HEK293T (cell line): ENCODE measurements at regions not wholly inside any gene's neighbourhood (a gene's known extent, or its start where the extent isn't known, plus 50 kb on each side); places are given as distances from the start of the nearest gene placed in this dataset.

Experiments
- CTCF ChIA-PET: fragments of 350-600 bp; formaldehyde crosslinking; extraction: SDS; loops from one replicate; lab custom pipeline; 2021; ENCODE audit warnings: antibody characterized with exemption, inconsistent platforms; lab: Yijun Ruan, JAX
- POLR2A ChIA-PET: fragments of 350-600 bp; formaldehyde crosslinking; extraction: SDS; loops from one replicate; lab custom pipeline; 2020; ENCODE audit warnings: antibody characterized with exemption, inconsistent platforms; lab: Yijun Ruan, JAX
- DNase-seq: peaks from one replicate; pipeline ENCODE4 v3.0.0; 2012; ENCODE audit warnings: mixed read lengths; ENCODE audit errors: extremely low spot score
- ARNT ChIP-seq: fragments of 450-650 bp; IDR thresholded peaks from 2 replicates; pipeline ENCODE4 v1.6.1; 2017; ENCODE audit warnings: mild to moderate bottlenecking
- BHLHE40 ChIP-seq: fragments of 450-650 bp; IDR thresholded peaks from 2 replicates; pipeline ENCODE4 v1.6.1; 2016; ENCODE audit warnings: mild to moderate bottlenecking, moderate library complexity, borderline replicate concordance
- CTBP1 ChIP-seq: fragments of 450-650 bp; IDR thresholded peaks from 2 replicates; pipeline ENCODE4 v1.6.1; 2016; ENCODE audit warnings: borderline replicate concordance
- ELF4 ChIP-seq: fragments of 450-650 bp; IDR thresholded peaks from 2 replicates; pipeline ENCODE4 v1.6.1; 2017; ENCODE audit warnings: antibody characterized with exemption
- FOXA1 ChIP-seq: fragments of 450-650 bp; IDR thresholded peaks from 2 replicates; pipeline ENCODE4 v1.6.1; 2016; ENCODE audit warnings: mild to moderate bottlenecking
- FOXK2 ChIP-seq: fragments of 450-650 bp; IDR thresholded peaks from 2 replicates; pipeline ENCODE4 v1.6.1; 2016; ENCODE audit warnings: mild to moderate bottlenecking
- FOXM1 ChIP-seq: fragments of 450-650 bp; IDR thresholded peaks from 2 replicates; pipeline ENCODE4 v1.6.1; 2017; ENCODE audit warnings: mild to moderate bottlenecking, borderline replicate concordance
- HDGF ChIP-seq: fragments of 450-650 bp; IDR thresholded peaks from 2 replicates; pipeline ENCODE4 v1.6.1; 2017; ENCODE audit warnings: antibody characterized with exemption, borderline replicate concordance
- L3MBTL2 ChIP-seq: fragments of 450-650 bp; conservative IDR thresholded peaks from 2 replicates; pipeline ENCODE4 v1.6.1; 2016; ENCODE audit warnings: mild to moderate bottlenecking
- LEF1 ChIP-seq: fragments of 450-650 bp; IDR thresholded peaks from 2 replicates; pipeline ENCODE4 v1.6.1; 2017; ENCODE audit warnings: mild to moderate bottlenecking, borderline replicate concordance
- NFRKB ChIP-seq: fragments of 450-650 bp; IDR thresholded peaks from 2 replicates; pipeline ENCODE4 v1.6.1; 2016; ENCODE audit warnings: mild to moderate bottlenecking, moderate library complexity
- PKNOX1 ChIP-seq: fragments of 450-650 bp; IDR thresholded peaks from 2 replicates; pipeline ENCODE4 v1.6.1; 2016
- SP1 ChIP-seq: fragments of 450-650 bp; IDR thresholded peaks from 2 replicates; pipeline ENCODE4 v1.6.1; 2017
- SUZ12 ChIP-seq: fragments of 450-650 bp; IDR thresholded peaks from 2 replicates; pipeline ENCODE4 v1.6.1; 2016; ENCODE audit warnings: mild to moderate bottlenecking
- TARDBP ChIP-seq: fragments of 450-650 bp; IDR thresholded peaks from 2 replicates; pipeline ENCODE4 v1.6.1; 2016
- ZNF384 ChIP-seq: fragments of 450-650 bp; IDR thresholded peaks from 2 replicates; pipeline ENCODE4 v1.6.1; 2016

GRCh38 chr5:174832811-174833210 lies 108.4 kb downstream of the MSX2 start:
- DNase-seq, result no peak
- CTCF ChIA-PET, result interaction anchor here (0.6 kb wide), 1 partner anchor 15 kb away, joined by 5 read pairs; no protein-coding TSS in a partner anchor
- POLR2A ChIA-PET, result no interaction called here
- TF ChIP-seq L3MBTL2, result no peak
- no peak for TF ChIP-seq FOXM1
- TF ChIP-seq FOXA1, result no peak
- no peak for TF ChIP-seq TARDBP
- TF ChIP-seq PKNOX1, result no peak
- TF ChIP-seq ZNF384, result no peak
- TF ChIP-seq FOXK2, result no peak
- no peak for TF ChIP-seq ELF4
- no peak for TF ChIP-seq ARNT
- TF ChIP-seq LEF1, result no peak
- no peak for TF ChIP-seq HDGF
- no peak for TF ChIP-seq CTBP1
- no peak for TF ChIP-seq SUZ12
- TF ChIP-seq BHLHE40, result no peak
- TF ChIP-seq NFRKB, result no peak
- no peak for TF ChIP-seq SP1

- ChIA-PET POLR2A (no interaction called here), CTCF (interaction anchor here (0.7 kb wide), 1 partner anchor 58 kb away, joined by 3 read pairs; no protein-coding TSS in a partner anchor)
- TF ChIP-seq SP1 (no peak), SUZ12 (no peak), FOXM1 (no peak), ZNF384 (no peak), PKNOX1 (no peak), FOXA1 (no peak), HDGF (no peak), L3MBTL2 (no peak), ELF4 (no peak)
- DNase-seq, result no peak
Observed at GRCh38 chr5:174832025-174832424, 107.6 kb downstream of the MSX2 start.

- POLR2A ChIA-PET, result interaction anchor here (0.6 kb wide), 1 partner anchor 1374 kb away, joined by 3 read pairs; no protein-coding TSS in a partner anchor
- DNase-seq, result no peak
- TF ChIP-seq L3MBTL2, result no peak
- no peak for TF ChIP-seq HDGF
- CTCF ChIA-PET, result no interaction called here
Observed at GRCh38 chr5:174831031-174831660, 106.8 kb downstream of the MSX2 start.

- DNase-seq, result no peak
- POLR2A ChIA-PET, result no interaction called here
- CTCF ChIA-PET, result interaction anchor here (0.6 to 0.9 kb wide), 3 partner anchors 11 to 56 kb away, joined by 3 read pairs; no protein-coding TSS in a partner anchor
- TF ChIP-seq FOXK2, result no peak
- no peak for TF ChIP-seq BHLHE40
- TF ChIP-seq SUZ12, result no peak
- TF ChIP-seq HDGF, result no peak
- no peak for TF ChIP-seq ZNF384
- no peak for TF ChIP-seq FOXA1
- TF ChIP-seq TARDBP, result no peak
- TF ChIP-seq ARNT, result no peak
- no peak for TF ChIP-seq LEF1
- TF ChIP-seq CTBP1, result no peak
- no peak for TF ChIP-seq ELF4
- TF ChIP-seq NFRKB, result no peak
- no peak for TF ChIP-seq L3MBTL2
Observed at GRCh38 chr5:174829511-174829864, 105.1 kb downstream of the MSX2 start.

- ChIA-PET CTCF (interaction anchor here (0.6 to 0.9 kb wide), 3 partner anchors 10 to 56 kb away, joined by 3 read pairs; no protein-coding TSS in a partner anchor), POLR2A (no interaction called here)
Observed at GRCh38 chr5:174828804-174829510, 104.6 kb downstream of the MSX2 start.

GRCh38 chr5:174827558-174827957 lies 103.2 kb downstream of the MSX2 start:
- DNase-seq, result no peak
- POLR2A ChIA-PET, result no interaction called here
- CTCF ChIA-PET, result no interaction called here
- TF ChIP-seq TARDBP (no peak), SP1 (no peak), L3MBTL2 (no peak), HDGF (no peak), PKNOX1 (no peak), CTBP1 (no peak)

More at GRCh38 chr5:174828804-174829510, 104.6 kb downstream of the MSX2 start:
- TF ChIP-seq FOXM1 (no peak), ZNF384 (0 out of 2 replicates have a peak, but pooled peaks have one; percentile 10)
- no peak for DNase-seq
